SU-DHL-6 (cell line): ENCODE measurements at regions not wholly inside any gene's neighbourhood (a gene's known extent, or its start where the extent isn't known, plus 50 kb on each side); places are given as distances from the start of the nearest gene placed in this dataset.

Source experiments
- H2AFZ ChIP-seq: fragments of 200-600 bp; sonication (generic); 2 replicates; pipeline ENCODE4 v1.6.1; 2014; ENCODE audit warnings: low read depth, mild to moderate bottlenecking, moderate library complexity, mixed read lengths, antibody characterized with exemption, low read length; ENCODE audit not compliant: severe bottlenecking
- H3F3A ChIP-seq: fragments of 200-600 bp; shearing (Covaris generic); 2 replicates; pipeline ENCODE4 v1.6.0; 2016; ENCODE audit warnings: antibody characterized with exemption, mild to moderate bottlenecking; ENCODE audit not compliant: insufficient read depth
- H3K27ac ChIP-seq: fragments of 200-600 bp; sonication (generic); 2 replicates; pipeline ENCODE4 v1.5.1; 2016; ENCODE audit warnings: low read depth, mild to moderate bottlenecking, low read length, moderate library complexity, mixed read lengths
- H3K27me3 ChIP-seq: fragments of 200-600 bp; sonication (generic), shearing (Covaris generic); 2 replicates; pipeline ENCODE4 v1.6.0; 2014; ENCODE audit warnings: mild to moderate bottlenecking, low read length
- H3K36me3 ChIP-seq: fragments of 200-600 bp; sonication (generic); 2 replicates; pipeline ENCODE4 v1.6.1; 2014; ENCODE audit warnings: mild to moderate bottlenecking, low read length, mixed read lengths
- H3K4me2 ChIP-seq: fragments of 300-600, 200-600 bp; shearing (Covaris generic), sonication (generic); 2 replicates; pipeline ENCODE4 v1.6.0; 2014; ENCODE audit warnings: low read length, low read depth, mild to moderate bottlenecking; ENCODE audit not compliant: poor library complexity, severe bottlenecking
- H3K4me3 ChIP-seq: fragments of 200-600 bp; sonication (generic); 2 replicates; pipeline ENCODE4 v1.5.1; 2014; ENCODE audit warnings: antibody characterized with exemption, low read length, mild to moderate bottlenecking, mixed read lengths; ENCODE audit not compliant: insufficient read depth, poor library complexity, severe bottlenecking
- H3K79me2 ChIP-seq: fragments of 200-600 bp; sonication (generic); 2 replicates; pipeline ENCODE4 v1.6.1; 2014; ENCODE audit warnings: mild to moderate bottlenecking, low read length, moderate library complexity; ENCODE audit not compliant: insufficient read depth
- H3K9ac ChIP-seq: fragments of 200-600 bp; sonication (generic); 2 replicates; pipeline ENCODE4 v1.7.0; 2014; ENCODE audit warnings: mild to moderate bottlenecking, low read length
- H3K9me2 ChIP-seq: fragments of 200-600 bp; sonication (generic); replicated peaks from 2 replicates; pipeline ENCODE4 v1.6.1; 2014; ENCODE audit warnings: low read length; ENCODE audit not compliant: insufficient read depth
- H3K9me3 ChIP-seq: fragments of 200-600 bp; sonication (generic); 2 replicates; pipeline ENCODE4 v1.6.1; 2014; ENCODE audit warnings: low read length, mixed read lengths; ENCODE audit not compliant: insufficient read depth
- H4K20me1 ChIP-seq: fragments of 200-600 bp; sonication (generic); 2 replicates; pipeline ENCODE4 v1.6.1; 2014; ENCODE audit warnings: low read depth, mild to moderate bottlenecking, antibody characterized with exemption, low read length, moderate library complexity, mixed read lengths
- EZH2phosphoT487 ChIP-seq: fragments of 200-600 bp; sonication (generic), shearing (Covaris generic); conservative IDR thresholded peaks from 2 replicates; pipeline ENCODE4 v1.6.1; 2018; ENCODE audit warnings: mild to moderate bottlenecking, antibody characterized with exemption, low read length, moderate library complexity, mixed read lengths
- TF ChIP-seq, protein P1 (sequence below): fragments of 200-600 bp; sonication (generic); IDR thresholded peaks from one replicate; pipeline ENCODE4 v1.5.1; 2017; ENCODE audit warnings: antibody characterized with exemption, mild to moderate bottlenecking, low read length, moderate library complexity; ENCODE audit not compliant: insufficient read depth, poor library complexity, severe bottlenecking

DNA sequence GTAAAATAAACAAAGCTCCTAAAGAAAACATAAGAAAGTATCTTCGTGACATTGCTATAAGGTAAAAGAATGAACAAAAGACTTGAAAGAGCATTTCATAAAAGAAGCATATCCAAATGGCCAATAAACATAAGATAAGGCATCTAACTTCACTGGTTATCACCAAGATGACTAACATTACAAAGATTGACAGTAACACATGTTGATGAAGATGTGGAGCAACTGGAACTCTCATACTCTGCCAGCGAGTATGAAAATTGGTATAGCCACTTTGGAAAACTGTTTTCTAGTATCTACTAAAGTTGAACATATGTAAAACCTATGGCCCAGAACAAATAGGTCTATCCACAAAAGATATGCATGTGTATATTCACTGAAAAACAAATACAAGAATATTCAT, 150.5 kb downstream of the SNX18 start:
- TF ChIP-seq, protein P1, sequence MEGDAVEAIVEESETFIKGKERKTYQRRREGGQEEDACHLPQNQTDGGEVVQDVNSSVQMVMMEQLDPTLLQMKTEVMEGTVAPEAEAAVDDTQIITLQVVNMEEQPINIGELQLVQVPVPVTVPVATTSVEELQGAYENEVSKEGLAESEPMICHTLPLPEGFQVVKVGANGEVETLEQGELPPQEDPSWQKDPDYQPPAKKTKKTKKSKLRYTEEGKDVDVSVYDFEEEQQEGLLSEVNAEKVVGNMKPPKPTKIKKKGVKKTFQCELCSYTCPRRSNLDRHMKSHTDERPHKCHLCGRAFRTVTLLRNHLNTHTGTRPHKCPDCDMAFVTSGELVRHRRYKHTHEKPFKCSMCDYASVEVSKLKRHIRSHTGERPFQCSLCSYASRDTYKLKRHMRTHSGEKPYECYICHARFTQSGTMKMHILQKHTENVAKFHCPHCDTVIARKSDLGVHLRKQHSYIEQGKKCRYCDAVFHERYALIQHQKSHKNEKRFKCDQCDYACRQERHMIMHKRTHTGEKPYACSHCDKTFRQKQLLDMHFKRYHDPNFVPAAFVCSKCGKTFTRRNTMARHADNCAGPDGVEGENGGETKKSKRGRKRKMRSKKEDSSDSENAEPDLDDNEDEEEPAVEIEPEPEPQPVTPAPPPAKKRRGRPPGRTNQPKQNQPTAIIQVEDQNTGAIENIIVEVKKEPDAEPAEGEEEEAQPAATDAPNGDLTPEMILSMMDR = no peak
- no peak for TF ChIP-seq EZH2phosphoT487
- no peaks in the 10 kb centered on the region for H3K79me2 ChIP-seq

DNA sequence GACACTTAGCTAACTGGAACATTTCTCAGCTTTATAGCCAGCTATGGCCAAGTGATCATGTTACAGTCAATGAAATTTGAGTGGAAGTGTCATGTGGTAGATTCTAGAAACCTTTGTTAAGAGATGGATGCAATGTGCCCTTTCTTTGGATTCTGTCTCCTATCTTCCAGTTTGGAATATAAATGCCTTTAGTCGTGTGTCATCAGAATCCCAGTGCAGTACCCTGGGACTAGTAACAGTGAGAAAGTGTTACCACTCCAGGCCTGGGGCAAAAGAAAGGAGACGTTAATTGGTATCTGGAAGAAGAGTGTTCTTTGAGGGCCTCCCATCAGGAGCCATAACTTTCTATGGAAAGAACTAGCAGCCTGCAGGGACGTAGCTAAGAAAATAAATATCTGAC, 149.6 kb downstream of the SNX18 start:
- H3K27me3 ChIP-seq = no peaks in the 10 kb centered on the region
- H3F3A ChIP-seq = no peaks in the 10 kb centered on the region
- no peak overlapping the region for H3K9ac ChIP-seq
- H3K4me2 ChIP-seq = no peak overlapping the region
- no peaks in the 10 kb centered on the region for H3K9me2 ChIP-seq
- no peak overlapping the region for H2AFZ ChIP-seq
- H3K79me2 ChIP-seq = no peaks in the 10 kb centered on the region
- H3K27ac ChIP-seq = no peak overlapping the region
- no peaks in the 10 kb centered on the region for H3K9me3 ChIP-seq
- no peaks in the 10 kb centered on the region for H3K36me3 ChIP-seq
- H4K20me1 ChIP-seq = no peaks in the 10 kb centered on the region
- no peak for TF ChIP-seq EZH2phosphoT487
- TF ChIP-seq, protein P1 = no peak
- no peak overlapping the region for H3K4me3 ChIP-seq

More for the DNA sequence above, 150.5 kb downstream of the SNX18 start:
- no peak overlapping the region for H3K27ac ChIP-seq
- H3K4me2 ChIP-seq = no peak overlapping the region
- H3K9me2 ChIP-seq = no peaks in the 10 kb centered on the region
- no peaks in the 10 kb centered on the region for H3K36me3 ChIP-seq
- no peaks in the 10 kb centered on the region for H3K9me3 ChIP-seq
- H4K20me1 ChIP-seq = no peaks in the 10 kb centered on the region
- no peak overlapping the region for H2AFZ ChIP-seq
- no peaks in the 10 kb centered on the region for H3K27me3 ChIP-seq
- H3F3A ChIP-seq = no peaks in the 10 kb centered on the region
- no peak overlapping the region for H3K4me3 ChIP-seq
- no peak overlapping the region for H3K9ac ChIP-seq

DNA sequence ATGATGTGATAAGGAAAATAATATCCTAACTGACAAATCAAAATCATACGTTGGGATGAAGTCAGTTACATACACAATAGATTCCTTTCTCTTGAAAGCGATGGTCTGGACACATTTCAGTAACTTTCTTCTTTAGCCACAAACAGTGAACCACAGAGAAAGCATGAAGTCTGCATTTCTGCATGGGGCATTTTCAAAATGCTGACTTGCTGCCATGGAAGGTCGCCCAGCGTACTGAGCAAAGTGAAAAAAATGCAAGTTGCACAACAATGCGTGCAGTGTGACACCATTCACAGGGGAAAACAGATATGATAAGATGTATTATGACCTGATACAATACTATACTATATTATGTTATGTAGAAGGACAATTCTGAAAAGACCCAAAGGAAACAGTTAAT, 146.3 kb downstream of the SNX18 start:
- Histone ChIP-seq H3K9me3 (no peaks in the 10 kb centered on the region), H4K20me1 (no peaks in the 10 kb centered on the region), H3K9ac (no peak overlapping the region), H3K36me3 (no peaks in the 10 kb centered on the region), H3K27ac (no peak overlapping the region), H3K27me3 (no peaks in the 10 kb centered on the region), H3K4me2 (no peak overlapping the region), H2AFZ (no peak overlapping the region), H3F3A (no peaks in the 10 kb centered on the region), H3K9me2 (no peaks in the 10 kb centered on the region), H3K79me2 (no peaks in the 10 kb centered on the region), H3K4me3 (no peak overlapping the region)
- TF ChIP-seq EZH2phosphoT487 = no peak
- TF ChIP-seq, protein P1 = no peak

DNA sequence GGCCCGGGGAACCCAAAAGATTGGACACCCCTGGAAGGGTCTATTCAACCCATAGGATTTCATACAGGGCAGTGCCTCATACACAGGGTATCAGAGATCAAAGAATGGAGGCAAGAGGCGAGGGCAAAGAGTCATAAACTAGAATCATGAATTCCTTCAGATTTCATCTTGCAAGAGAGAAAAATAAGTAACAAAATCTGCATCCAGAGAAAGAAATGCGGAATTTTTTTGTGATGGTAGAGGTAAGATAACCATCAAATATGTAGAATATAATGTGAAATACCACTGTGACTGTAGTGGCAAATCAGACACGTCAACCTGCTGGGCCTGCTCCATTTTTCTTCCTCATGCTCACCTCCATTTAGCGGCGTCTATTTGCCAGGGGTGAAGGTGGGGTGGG, 143.6 kb downstream of the SNX18 start:
- Histone ChIP-seq H3K27ac (no peak overlapping the region), H2AFZ (no peak overlapping the region), H3K4me2 (no peak overlapping the region), H4K20me1 (no peaks in the 10 kb centered on the region), H3K9me2 (no peaks in the 10 kb centered on the region), H3K36me3 (no peaks in the 10 kb centered on the region), H3K79me2 (no peaks in the 10 kb centered on the region), H3K9me3 (no peaks in the 10 kb centered on the region), H3K27me3 (no peaks in the 10 kb centered on the region), H3K9ac (no peak overlapping the region), H3F3A (no peaks in the 10 kb centered on the region), H3K4me3 (no peak overlapping the region)
- no peak for TF ChIP-seq EZH2phosphoT487
- TF ChIP-seq, protein P1 = no peak
